Adrenal gland (tissue), 5 donors: ENCODE measurements at regions not wholly inside any gene's neighbourhood (a gene's known extent, or its start where the extent isn't known, plus 50 kb on each side); places are given as distances from the start of the nearest gene placed in this dataset.

Experiments used
- CTCF ChIP-seq, 6 experiments: fragments of 450-650 bp in 4 of 6; fragments of 200-600 bp in 2 of 6; sonication (generic) in 1 of 6; IDR thresholded peaks; 1 replicate in 5 of 6; 2 replicates in 1 of 6; pipeline versions ENCODE4 v1.5.1 to v1.8.0; 2016 to 2021; ENCODE audit warnings: antibody characterized with exemption in 6 of 6, mild to moderate bottlenecking in 2 of 6, moderate library complexity in 1 of 6
- POLR2A ChIP-seq, 2 donors: fragments of 450-650 bp; IDR thresholded peaks; one replicate each; pipeline ENCODE4 v1.6.1; 2017; ENCODE audit warnings: antibody characterized with exemption in 2 of 2, mild to moderate bottlenecking in 2 of 2, moderate library complexity in 1 of 2
- donor health status: DM: no; HTN: no; CAD: no.

- no peak for TF ChIP-seq CTCF (IDR thresholded peaks at IDR 0.05)
- TF ChIP-seq POLR2A (IDR thresholded peaks at IDR 0.05): no peak
Measured at GRCh38 chr4:3682236-3683076, 83.7 kb upstream of the ADRA2C start.
